ACHN (cell line): ENCODE measurements at regions not wholly inside any gene's neighbourhood (a gene's known extent, or its start where the extent isn't known, plus 50 kb on each side); places are given as distances from the start of the nearest gene placed in this dataset.

ENCODE experiments used
- DNase-seq: peaks from one replicate; pipeline ENCODE4 v3.0.0-alpha.2; 2015
- in situ Hi-C: cut with HindIII; loops from 2 replicates; pipeline ENCODE4 v1.10.0; 2017; ENCODE audit warnings: low sequenced_read_pairs, low pct_ligation_motif_present, low pct_unique_long_range_greater_than_20kb

DNA sequence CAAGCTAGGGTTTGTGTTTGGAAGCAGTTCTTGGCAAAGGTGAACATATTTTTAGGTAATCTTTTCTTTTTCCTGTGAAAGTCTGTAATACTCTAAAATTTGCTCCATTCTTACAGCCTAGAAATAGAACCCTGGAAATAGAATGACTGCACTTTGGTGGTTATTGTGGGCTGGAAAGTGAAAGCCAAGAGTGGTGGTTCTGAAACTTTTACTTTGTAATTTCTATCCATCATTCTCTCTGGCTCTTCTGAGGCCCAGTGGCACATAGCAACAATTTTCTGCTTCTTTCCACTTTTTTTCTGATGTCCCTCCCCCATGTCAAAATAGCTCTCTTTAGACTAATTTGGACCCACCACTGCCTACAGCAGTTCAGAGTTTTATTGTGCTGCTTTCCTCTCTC lies 300.4 kb upstream of the RPS6KA3 start:
- no peak for DNase-seq
- in situ Hi-C loops, result no loop called here

- in situ Hi-C loops, result no loop called here
- DNase-seq, result peak; percentile 44
Observed at GRCh38 chrX:20547611-20548051, 280.9 kb upstream of the RPS6KA3 start.

GRCh38 chrX:20545538-20545937 lies 278.8 kb upstream of the RPS6KA3 start:
- in situ Hi-C loops, result no loop called here
- DNase-seq, result no peak

GRCh38 chrX:20542072-20542471 lies 275.4 kb upstream of the RPS6KA3 start:
- in situ Hi-C loops, result no loop called here
- DNase-seq, result no peak

GRCh38 chrX:20538974-20539373 lies 272.3 kb upstream of the RPS6KA3 start:
- in situ Hi-C loops, result no loop called here
- no peak for DNase-seq

DNA sequence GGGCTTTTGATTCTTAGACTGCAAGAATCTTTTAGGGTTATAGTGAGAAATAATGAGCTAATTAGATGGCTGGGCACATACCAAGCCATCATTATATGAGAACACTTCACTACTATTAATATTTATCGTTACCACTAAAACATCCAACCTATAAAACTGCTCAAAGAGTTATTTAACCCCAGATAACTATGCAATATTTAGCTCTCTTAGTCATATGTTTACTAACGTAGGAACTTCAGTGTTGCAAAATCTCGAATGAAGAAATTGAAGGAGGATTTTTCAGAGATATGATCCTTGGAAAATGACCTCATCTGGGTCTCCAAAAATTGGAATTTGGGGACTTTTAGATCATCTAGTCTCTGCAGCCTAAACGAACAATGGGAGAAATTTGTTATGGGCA lies 265.0 kb upstream of the RPS6KA3 start:
- in situ Hi-C loops, result no loop called here
- no peak for DNase-seq

- in situ Hi-C loops, result no loop called here
- peak; percentile 29 for DNase-seq
Observed at GRCh38 chrX:20530406-20530921, 263.8 kb upstream of the RPS6KA3 start.

- in situ Hi-C loops, result no loop called here
- DNase-seq, result no peak
Observed at GRCh38 chrX:20529711-20530110, 263.0 kb upstream of the RPS6KA3 start.

DNA sequence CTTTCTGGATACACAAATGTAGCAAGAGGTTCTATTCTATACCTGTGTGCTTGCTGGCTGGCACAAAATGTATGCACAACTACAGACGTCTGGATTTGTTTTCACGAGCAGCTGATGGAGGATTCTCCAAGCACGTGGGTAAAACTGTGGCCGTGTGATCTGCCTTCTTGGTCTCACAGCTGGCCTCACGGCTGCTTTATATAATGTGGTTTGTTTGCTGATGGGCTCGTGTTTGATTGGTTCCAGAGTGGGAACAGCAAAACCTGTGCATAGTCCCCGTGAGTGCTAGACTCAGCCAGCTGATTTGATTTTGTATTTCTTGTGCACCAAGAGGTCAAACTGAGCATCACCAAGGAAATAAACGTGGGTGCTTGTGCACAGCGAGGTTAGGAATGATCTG lies 262.6 kb upstream of the RPS6KA3 start:
- DNase-seq, result no peak

GRCh38 chrX:20527558-20528011 lies 260.9 kb upstream of the RPS6KA3 start:
- peak; percentile 14 for DNase-seq
- in situ Hi-C loops, result no loop called here

More for the DNA sequence above, 262.6 kb upstream of the RPS6KA3 start:
- in situ Hi-C loops, result no loop called here

DNA sequence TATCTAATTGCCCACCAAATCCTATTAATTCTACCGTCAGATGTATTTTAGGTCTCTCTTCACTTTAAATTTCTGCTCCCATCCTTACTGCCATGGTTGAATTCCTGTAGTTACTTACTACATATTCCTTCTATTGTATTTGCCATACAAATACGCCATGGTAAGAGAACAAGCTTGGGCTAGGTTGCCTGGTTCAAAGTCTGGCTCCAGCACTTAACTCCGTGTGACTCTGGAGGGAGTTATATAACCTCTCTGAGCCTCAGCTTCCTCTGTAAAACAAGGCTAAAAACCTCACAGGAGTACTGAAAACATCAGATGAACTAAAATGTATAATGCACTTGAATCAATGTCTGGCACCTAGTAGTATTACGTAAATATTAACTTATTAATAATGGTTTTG lies 260.3 kb upstream of the RPS6KA3 start:
- DNase-seq, result no peak
- in situ Hi-C loops, result no loop called here

GRCh38 chrX:20523626-20524312 lies 257.1 kb upstream of the RPS6KA3 start:
- in situ Hi-C loops, result no loop called here
- no peak for DNase-seq

DNA sequence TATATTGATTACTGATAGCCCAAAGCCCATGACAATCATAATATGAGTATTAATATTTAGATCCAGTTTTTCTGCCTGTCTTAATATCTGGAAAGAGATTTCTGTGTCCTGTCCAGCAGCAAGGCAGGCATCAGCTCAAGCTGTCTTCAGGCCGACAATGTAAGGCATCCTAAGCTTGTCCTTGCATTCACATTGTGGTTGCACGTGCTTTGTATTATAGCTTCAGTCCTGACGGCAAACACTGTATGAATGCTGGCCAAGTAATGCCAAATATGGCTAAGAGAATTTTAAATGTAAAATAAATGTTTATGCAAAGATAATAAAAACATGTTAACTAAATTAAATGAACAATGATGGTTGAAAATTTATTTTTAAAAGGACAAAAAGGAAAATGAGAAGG lies 255.7 kb upstream of the RPS6KA3 start:
- no peak for DNase-seq
- in situ Hi-C loops, result no loop called here

- DNase-seq, result peak; percentile 3
Observed at GRCh38 chrX:20521222-20521621, 254.5 kb upstream of the RPS6KA3 start.

GRCh38 chrX:20519826-20520225 lies 253.1 kb upstream of the RPS6KA3 start:
- in situ Hi-C loops, result no loop called here

More at GRCh38 chrX:20521222-20521621, 254.5 kb upstream of the RPS6KA3 start:
- in situ Hi-C loops, result no loop called here

GRCh38 chrX:20519146-20519545 lies 252.4 kb upstream of the RPS6KA3 start:
- in situ Hi-C loops, result no loop called here
- no peak for DNase-seq

More at GRCh38 chrX:20519826-20520225, 253.1 kb upstream of the RPS6KA3 start:
- no peak for DNase-seq

DNA sequence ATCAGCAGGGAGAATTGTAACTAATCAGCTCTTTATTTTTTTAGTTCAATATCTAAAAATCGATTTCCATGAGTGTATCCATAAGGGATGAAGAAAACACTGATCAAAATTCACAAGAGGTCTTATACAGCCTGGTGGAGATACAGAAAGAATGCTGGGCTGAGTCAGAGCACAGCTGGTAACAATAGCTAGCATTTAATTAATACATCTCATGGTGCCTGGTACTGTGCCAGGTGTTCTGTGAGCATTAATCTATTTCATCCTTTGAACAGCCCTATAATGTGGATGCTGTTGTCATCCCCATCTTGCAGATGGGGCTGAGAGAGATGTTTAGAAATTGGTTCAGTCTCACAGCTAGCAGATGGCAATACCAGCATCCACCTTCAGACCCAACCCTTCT lies 250.9 kb upstream of the RPS6KA3 start:
- in situ Hi-C loops, result no loop called here
- no peak for DNase-seq

DNA sequence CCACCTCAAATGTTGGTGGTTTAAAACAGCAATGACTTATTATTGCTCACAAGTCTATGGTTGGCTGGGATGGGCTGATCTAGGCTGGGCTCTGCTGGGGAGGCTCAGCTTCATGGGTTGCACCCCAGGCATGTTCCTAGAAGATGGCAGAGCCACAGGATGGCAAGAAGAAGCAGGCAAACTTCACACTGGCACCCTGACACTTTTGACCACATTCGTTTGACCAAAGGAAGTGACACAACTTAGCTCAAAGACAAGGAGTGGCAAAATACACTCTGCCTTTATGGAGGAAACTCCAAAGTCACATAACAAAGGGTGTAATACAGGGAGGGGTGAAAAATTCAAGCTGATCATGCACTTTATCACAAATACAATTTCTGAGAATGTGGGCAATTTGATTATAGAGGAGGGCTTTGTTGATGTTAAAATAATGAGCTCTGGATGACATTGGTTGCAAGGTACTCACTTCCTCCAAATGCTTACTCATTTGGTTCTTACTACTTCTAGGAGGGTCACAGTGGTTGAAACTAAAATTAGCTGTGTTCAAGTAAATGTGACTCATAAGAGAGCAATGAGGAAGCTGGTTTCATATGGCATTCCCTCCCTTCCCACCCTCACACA lies 249.2 kb upstream of the RPS6KA3 start:
- DNase-seq, result peak; percentile 74
- in situ Hi-C loops, result no loop called here

DNA sequence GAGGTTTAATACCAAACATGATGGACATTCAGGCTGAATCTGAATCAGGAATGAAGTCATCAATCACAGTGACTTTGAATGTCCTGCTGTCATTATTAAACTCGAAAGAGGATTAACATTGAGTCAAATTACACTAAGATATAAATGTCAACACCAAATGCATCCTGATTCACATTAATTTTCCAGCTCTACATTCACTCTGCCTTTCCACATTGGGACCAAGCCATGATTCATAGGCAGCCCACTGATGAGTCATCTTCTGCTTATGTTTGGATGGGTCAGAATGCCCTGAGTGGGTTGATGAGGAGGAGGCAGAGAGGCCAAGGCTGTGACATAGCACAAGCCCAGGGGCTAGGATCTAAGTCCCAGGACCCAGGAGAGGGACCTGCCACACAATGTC lies 247.6 kb upstream of the RPS6KA3 start:
- peak; percentile 51 for DNase-seq
- in situ Hi-C loops, result no loop called here

GRCh38 chrX:20513185-20513584 lies 246.5 kb upstream of the RPS6KA3 start:
- no peak for DNase-seq
- in situ Hi-C loops, result no loop called here
